Hepatocyte (in vitro differentiated cells): ENCODE measurements at regions not wholly inside any gene's neighbourhood (a gene's known extent, or its start where the extent isn't known, plus 50 kb on each side); places are given as distances from the start of the nearest gene placed in this dataset.
"Not testable (repeated sequence)": the region's sequence is repeated elsewhere in the genome, so short reads cannot be mapped to it uniquely, and the experiment has no call there.

Experiments used
- DNase-seq: peaks from one replicate; pipeline ENCODE4 v3.0.0-alpha.2; 2016; ENCODE audit warnings: low spot score
- H2AFZ ChIP-seq: fragments of 200-600 bp; sonication (generic); 2 replicates; pipeline ENCODE4 v1.6.0; 2016; ENCODE audit warnings: antibody characterized with exemption, mild to moderate bottlenecking
- H3K27ac ChIP-seq: fragments of 200-600 bp; sonication (generic); 2 replicates; pipeline ENCODE4 v1.5.1; 2016; ENCODE audit warnings: mild to moderate bottlenecking
- H3K27me3 ChIP-seq: fragments of 200-600 bp; sonication (generic); 2 replicates; pipeline ENCODE4 v1.6.1; 2016
- H3K36me3 ChIP-seq: fragments of 200-600 bp; sonication (generic); replicated peaks from 2 replicates; pipeline ENCODE4 v1.5.1; 2016; ENCODE audit warnings: low read depth; ENCODE audit not compliant: insufficient read depth
- H3K4me1 ChIP-seq: fragments of 200-600 bp; sonication (generic); 2 replicates; pipeline ENCODE4 v1.5.1; 2016; ENCODE audit warnings: mild to moderate bottlenecking, moderate library complexity; ENCODE audit not compliant: insufficient read depth
- H3K4me2 ChIP-seq: fragments of 200-600 bp; sonication (generic); 2 replicates; pipeline ENCODE4 v1.6.0; 2016
- H3K4me3 ChIP-seq: fragments of 200-600 bp; sonication (generic); 2 replicates; pipeline ENCODE4 v1.5.1; 2016; ENCODE audit warnings: mild to moderate bottlenecking
- H3K79me2 ChIP-seq: fragments of 200-600 bp; sonication (generic); 2 replicates; pipeline ENCODE4 v1.6.0; 2017; ENCODE audit warnings: mild to moderate bottlenecking
- H3K9me2 ChIP-seq: fragments of 200-600 bp; sonication (generic); replicated peaks from 2 replicates; pipeline ENCODE4 v1.6.0; 2017; ENCODE audit warnings: mild to moderate bottlenecking; ENCODE audit not compliant: insufficient read depth
- H3K9me3 ChIP-seq: fragments of 200-600 bp; sonication (generic); 2 replicates; pipeline ENCODE4 v1.5.1; 2016; ENCODE audit warnings: low read depth, mild to moderate bottlenecking
- H4K20me1 ChIP-seq: fragments of 200-600 bp; sonication (generic); 2 replicates; pipeline ENCODE4 v1.6.0; 2016; ENCODE audit warnings: mild to moderate bottlenecking; ENCODE audit not compliant: insufficient read depth, poor library complexity, severe bottlenecking
- CTCF ChIP-seq: fragments of 200-600 bp; sonication (generic); IDR thresholded peaks from 2 replicates; pipeline ENCODE4 v1.5.1; 2016; ENCODE audit warnings: antibody characterized with exemption, mild to moderate bottlenecking; ENCODE audit not compliant: poor library complexity
- EZH2 ChIP-seq: fragments of 200-600 bp; sonication (generic); IDR thresholded peaks from 2 replicates; pipeline ENCODE4 v1.6.1; 2016; ENCODE audit warnings: antibody characterized with exemption, mild to moderate bottlenecking, borderline replicate concordance
- EZH2phosphoT487 ChIP-seq: fragments of 200-600 bp; sonication (generic); IDR thresholded peaks from one replicate; pipeline ENCODE4 v1.6.1; 2018; ENCODE audit warnings: antibody characterized with exemption, mild to moderate bottlenecking, low read depth, moderate library complexity; ENCODE audit not compliant: unreplicated experiment, severe bottlenecking
- WGBS: methylation state at CpG from one replicate; pipeline ENCODE4 v1.1.6; 2016; ENCODE audit warnings: low lambda C conversion rate; ENCODE audit errors: missing lambda C conversion rate; 5-methylcytosine and 5-hydroxymethylcytosine counted together

GRCh38 chr20:1752045-1752444, 94.5 kb upstream of the SIRPG start:
- Histone ChIP-seq H3K27me3 (no peaks in the 10 kb centered on the region), H3K79me2 (no peaks in the 10 kb centered on the region), H3K9me2 (no peaks in the 10 kb centered on the region), H3K9me3 (no peaks in the 10 kb centered on the region), H3K4me3 (no peak overlapping the region), H3K4me1 (peaks cover 3% of the 10 kb centered on the region), H3K4me2 (no peak overlapping the region), H2AFZ (no peak overlapping the region), H4K20me1 (no peaks in the 10 kb centered on the region), H3K36me3 (no peaks in the 10 kb centered on the region), H3K27ac (no peak overlapping the region)
- TF ChIP-seq CTCF (no peak), EZH2phosphoT487 (no peak), EZH2 (no peak)
- DNase-seq = no peak

GRCh38 chr20:1748777-1749176, 91.2 kb upstream of the SIRPG start:
- Histone ChIP-seq H3K9me3 (no peaks in the 10 kb centered on the region), H3K79me2 (no peaks in the 10 kb centered on the region), H3K27ac (no peak overlapping the region), H3K4me2 (no peak overlapping the region), H3K9me2 (no peaks in the 10 kb centered on the region), H3K4me1 (no peaks in the 10 kb centered on the region), H2AFZ (no peak overlapping the region), H3K4me3 (no peak overlapping the region), H3K27me3 (no peaks in the 10 kb centered on the region), H3K36me3 (no peaks in the 10 kb centered on the region), H4K20me1 (no peaks in the 10 kb centered on the region)
- no peak for TF ChIP-seq EZH2phosphoT487
- TF ChIP-seq CTCF = no peak
- TF ChIP-seq EZH2 = no peak
- DNase-seq = no peak

- H3K4me2 ChIP-seq = no peak overlapping the region
- no peak for TF ChIP-seq EZH2
- TF ChIP-seq CTCF = no peak
- no peak for TF ChIP-seq EZH2phosphoT487
- no peaks in the 10 kb centered on the region for H3K4me1 ChIP-seq
- H3K9me3 ChIP-seq = no peaks in the 10 kb centered on the region
- no peak overlapping the region for H2AFZ ChIP-seq
- no peak overlapping the region for H3K27ac ChIP-seq
- H3K4me3 ChIP-seq = no peak overlapping the region
- no peaks in the 10 kb centered on the region for H3K9me2 ChIP-seq
- no peak for DNase-seq
- H4K20me1 ChIP-seq = no peaks in the 10 kb centered on the region
- 24% methylated on average over 3 of the region's 3 CpGs for WGBS
- no peaks in the 10 kb centered on the region for H3K27me3 ChIP-seq
- no peaks in the 10 kb centered on the region for H3K79me2 ChIP-seq
- no peaks in the 10 kb centered on the region for H3K36me3 ChIP-seq
Measured at GRCh38 chr20:1747953-1748577, 90.5 kb upstream of the SIRPG start.

- H3K4me2 ChIP-seq, H4K20me1 ChIP-seq, H3K4me1 ChIP-seq, H3K79me2 ChIP-seq, H3K4me3 ChIP-seq, H3K27ac ChIP-seq, H2AFZ ChIP-seq, H3K9me2 ChIP-seq, H3K9me3 ChIP-seq, DNase-seq, H3K36me3 ChIP-seq, H3K27me3 ChIP-seq: not testable (repeated sequence)
- WGBS = 81% methylated on average over 3 of the region's 4 CpGs
Measured at GRCh38 chr20:1742049-1742434, 84.5 kb upstream of the SIRPG start.
